SK-N-SH (cell line): ENCODE measurements at regions not wholly inside any gene's neighbourhood (a gene's known extent, or its start where the extent isn't known, plus 50 kb on each side); places are given as distances from the start of the nearest gene placed in this dataset.

Experiments used
- CTCF ChIA-PET: fragments of 300-600, 350-600 bp; formaldehyde crosslinking; extraction: SDS; loops from one replicate; lab custom pipeline; 2021; lab: Yijun Ruan, JAX
- POLR2A ChIA-PET: fragments of 350-600 bp; sonication (Branson Sonifier 250); formaldehyde crosslinking; extraction: SDS; loops from one replicate; lab custom pipeline; 2020; ENCODE audit warnings: antibody characterized with exemption, inconsistent platforms; lab: Yijun Ruan, JAX
- DNase-seq: peaks from one replicate; pipeline ENCODE4 v3.0.0; 2012
- H2AFZ ChIP-seq: fragments of 200-600 bp; sonication (generic); 2 replicates; pipeline ENCODE4 v1.8.1; 2016; ENCODE audit warnings: antibody characterized with exemption, mild to moderate bottlenecking, low read depth
- H3F3A ChIP-seq: fragments of 200-600 bp; sonication (generic); replicated peaks from 2 replicates; pipeline ENCODE3; 2016; ENCODE audit warnings: antibody characterized with exemption, mild to moderate bottlenecking; ENCODE audit not compliant: insufficient read depth
- H3K27ac ChIP-seq, 2 experiments: fragments of 200-500 bp in 1 of 2; fragments of 200-600 bp in 1 of 2; sonication (Bioruptor generic) in 1 of 2; sonication (generic), shearing (Covaris generic) in 1 of 2; 2 replicates each; pipeline versions ENCODE4 v1.5.1 to v1.6.1; 2014 to 2016; ENCODE audit warnings: low read depth in 2 of 2, inconsistent platforms in 1 of 2, low read length in 1 of 2, mild to moderate bottlenecking in 1 of 2, mixed read lengths in 1 of 2
- H3K27me3 ChIP-seq: fragments of 200-600 bp; sonication (generic), shearing (Covaris generic); 2 replicates; pipeline ENCODE4 v1.6.1; 2016; ENCODE audit warnings: mixed run types; ENCODE audit not compliant: insufficient read depth
- H3K36me3 ChIP-seq, 2 experiments: fragments of 200-500 bp in 1 of 2; fragments of 200-600 bp in 1 of 2; sonication (Bioruptor generic) in 1 of 2; sonication (generic) in 1 of 2; replicated peaks in 1 of 2; 2 replicates each; pipeline versions ENCODE3 to v1.5.1; 2014 to 2016; ENCODE audit warnings: low read length in 1 of 2, mild to moderate bottlenecking in 1 of 2; ENCODE audit not compliant: insufficient read depth in 2 of 2, control insufficient read depth in 1 of 2
- H3K4me1 ChIP-seq, 2 experiments: fragments of 200-500 bp in 1 of 2; fragments of 200-600 bp in 1 of 2; sonication (Bioruptor generic) in 1 of 2; sonication (generic), shearing (Covaris generic) in 1 of 2; 2 replicates each; pipeline versions ENCODE4 v1.5.1 to v1.6.1; 2014 to 2016; ENCODE audit warnings: low read depth in 1 of 2, low read length in 1 of 2, mixed run types in 1 of 2; ENCODE audit not compliant: insufficient read depth in 2 of 2, control insufficient read depth in 1 of 2
- H3K4me2 ChIP-seq: fragments of 200-600 bp; sonication (generic), shearing (Covaris generic); 2 replicates; pipeline ENCODE4 v1.6.1; 2017; ENCODE audit warnings: mixed run types
- H3K4me3 ChIP-seq, 2 experiments: fragments of 200-500 bp in 1 of 2; fragments of 200-600 bp in 1 of 2; sonication (Bioruptor generic) in 1 of 2; sonication (generic), shearing (Covaris generic) in 1 of 2; 2 replicates each; pipeline versions ENCODE4 v1.5.1 to v1.8.1; 2014 to 2016; ENCODE audit warnings: low read depth in 2 of 2, inconsistent platforms in 1 of 2, low read length in 1 of 2, mild to moderate bottlenecking in 1 of 2, mixed read lengths in 1 of 2, moderate library complexity in 1 of 2
- H3K79me2 ChIP-seq: fragments of 200-600 bp; sonication (generic); 2 replicates; pipeline ENCODE4 v1.8.1; 2017; ENCODE audit warnings: mild to moderate bottlenecking; ENCODE audit not compliant: insufficient read depth
- H3K9ac ChIP-seq: fragments of 200-600 bp; sonication (generic); 2 replicates; pipeline ENCODE4 v1.6.1; 2017; ENCODE audit warnings: mixed run types
- H3K9me2 ChIP-seq: fragments of 200-600 bp; sonication (generic); 2 replicates; pipeline ENCODE4 v1.6.1; 2017; ENCODE audit warnings: mixed run types
- H3K9me3 ChIP-seq: fragments of 200-600 bp; sonication (generic); 2 replicates; pipeline ENCODE4 v1.6.1; 2017; ENCODE audit warnings: mixed run types, mild to moderate bottlenecking, moderate library complexity
- H4K20me1 ChIP-seq: fragments of 200-600 bp; sonication (generic); 2 replicates; pipeline ENCODE4 v1.6.1; 2017; ENCODE audit warnings: mild to moderate bottlenecking, mixed run types; ENCODE audit not compliant: insufficient read depth
- CTCF ChIP-seq: fragments of 200-600 bp; sonication (generic); IDR thresholded peaks from 2 replicates; pipeline ENCODE4 v1.6.1; 2017; ENCODE audit warnings: antibody characterized with exemption, mild to moderate bottlenecking, moderate library complexity
- ELF1 ChIP-seq: IDR thresholded peaks from 2 replicates; pipeline ENCODE4 v1.4.0; 2012
- EP300 ChIP-seq, 2 experiments: IDR thresholded peaks; 2 replicates each; pipeline versions ENCODE4 v1.4.0 to v1.6.1; 2012; ENCODE audit warnings: borderline replicate concordance in 1 of 2, low read depth in 1 of 2, low read length in 1 of 2
- EZH2phosphoT487 ChIP-seq: fragments of 200-600 bp; sonication (generic); IDR thresholded peaks from 2 replicates; pipeline ENCODE4 v1.6.1; 2017; ENCODE audit warnings: low read depth, mixed run types, mild to moderate bottlenecking, antibody characterized with exemption, moderate library complexity, borderline replicate concordance
- GATA2 ChIP-seq: sonication (generic); formaldehyde crosslinking; IDR thresholded peaks from 2 replicates; pipeline ENCODE4 v1.5.0; 2020; ENCODE audit warnings: mild to moderate bottlenecking, missing genetic modification reagents
- IRF3 ChIP-seq: fragments of 150-350 bp; IDR thresholded peaks from 2 replicates; pipeline ENCODE4 v1.6.1; 2016; ENCODE audit warnings: mild to moderate bottlenecking, low read depth, low read length
- MAX ChIP-seq: IDR thresholded peaks from 2 replicates; pipeline ENCODE4 v1.4.0; 2012; ENCODE audit warnings: low read depth
- NFIC ChIP-seq: IDR thresholded peaks from 2 replicates; pipeline ENCODE4 v1.4.0; 2012; ENCODE audit warnings: borderline replicate concordance
- RAD21 ChIP-seq: IDR thresholded peaks from 2 replicates; pipeline ENCODE4 v1.6.1; 2012; ENCODE audit warnings: mild to moderate bottlenecking, low read length
- REST ChIP-seq: IDR thresholded peaks from 2 replicates; pipeline ENCODE4 v1.6.1; 2012; ENCODE audit warnings: mild to moderate bottlenecking, low read depth, low read length, moderate library complexity
- RFX5 ChIP-seq: IDR thresholded peaks from 2 replicates; pipeline ENCODE4 v1.6.1; 2012; ENCODE audit warnings: mild to moderate bottlenecking, improper control_type of control experiment, low read length
- RXRA ChIP-seq: IDR thresholded peaks from 2 replicates; pipeline ENCODE4 v1.4.0; 2012; ENCODE audit warnings: low read depth, mild to moderate bottlenecking, borderline replicate concordance
- USF1 ChIP-seq: IDR thresholded peaks from 2 replicates; pipeline ENCODE4 v1.4.0; 2012; ENCODE audit warnings: low read depth, borderline replicate concordance
- WGBS: methylation state at CpG from one replicate; pipeline ENCODE4 v1.1.6; 2017; ENCODE audit warnings: low lambda C conversion rate; 5-methylcytosine and 5-hydroxymethylcytosine counted together

- Histone ChIP-seq H3K4me1 (no peaks in the 10 kb centered on the region), H3K79me2 (no peaks in the 10 kb centered on the region), H3K9me2 (no peaks in the 10 kb centered on the region), H3K27me3 (no peaks in the 10 kb centered on the region), H3K36me3 (no peaks in the 10 kb centered on the region), H3K9me3 (no peaks in the 10 kb centered on the region), H2AFZ (no peak overlapping the region), H4K20me1 (no peaks in the 10 kb centered on the region), H3K4me3 (no peak overlapping the region), H3K27ac (no peak overlapping the region), H3K4me2 (no peak overlapping the region), H3K9ac (no peak overlapping the region), H3F3A (no peaks in the 10 kb centered on the region)
- WGBS: 40% methylated on average over 2 of the region's 2 CpGs
- TF ChIP-seq GATA2 (no peak), RAD21 (no peak)
- CTCF ChIA-PET: interaction anchor here (0.7 kb wide), 1 partner anchor 1191 kb away, joined by 3 read pairs; no protein-coding TSS in a partner anchor
- no peak for DNase-seq
- POLR2A ChIA-PET: no interaction called here
Measured at GRCh38 chr10:36556468-36556867, 568.9 kb upstream of the ANKRD30A start.

- no peaks in the 10 kb centered on the region for H3K27me3 ChIP-seq
Measured at GRCh38 chr10:36555036-36555435, 570.4 kb upstream of the ANKRD30A start.

More at GRCh38 chr10:36555036-36555435, 570.4 kb upstream of the ANKRD30A start:
- H3K4me2 ChIP-seq: no peak overlapping the region
- H3K4me1 ChIP-seq: no peaks in the 10 kb centered on the region
- DNase-seq: no peak
- TF ChIP-seq ELF1: no peak
- no peak for TF ChIP-seq RFX5
- no peak for TF ChIP-seq IRF3
- TF ChIP-seq EP300 (IDR thresholded peaks at IDR 0.05; ENCODE audit: borderline replicate concordance in 1 of 2, low read depth in 1 of 2, low read length in 1 of 2): no peak
- TF ChIP-seq MAX: no peak
- TF ChIP-seq REST: no peak
- no peak for TF ChIP-seq USF1
- TF ChIP-seq NFIC: no peak
- no peak for TF ChIP-seq RAD21
- TF ChIP-seq EZH2phosphoT487: no peak
- no peak for TF ChIP-seq RXRA
- TF ChIP-seq CTCF: no peak
- H3K9me3 ChIP-seq: no peaks in the 10 kb centered on the region
- H3K9me2 ChIP-seq: no peaks in the 10 kb centered on the region
- POLR2A ChIA-PET: no interaction called here
- no peak overlapping the region for H2AFZ ChIP-seq
- 80% methylated on average over 2 of the region's 2 CpGs for WGBS
- no peaks in the 10 kb centered on the region for H3F3A ChIP-seq
- no peak overlapping the region for H3K27ac ChIP-seq
- no peaks in the 10 kb centered on the region for H4K20me1 ChIP-seq
- no peak overlapping the region for H3K4me3 ChIP-seq
- no peak overlapping the region for H3K9ac ChIP-seq
- H3K36me3 ChIP-seq: no peaks in the 10 kb centered on the region
- H3K79me2 ChIP-seq: no peaks in the 10 kb centered on the region
- CTCF ChIA-PET: interaction anchor here (0.6 kb wide), 1 partner anchor 253 kb away, joined by 3 read pairs; no protein-coding TSS in a partner anchor
